ENCODE measurements at regions not wholly inside any gene's neighbourhood (a gene's known extent, or its start where the extent isn't known, plus 50 kb on each side); places are given as distances from the start of the nearest gene placed in this dataset.
A peak's percentile ranks its signal among the peaks of the same experiment; 100 is the strongest.
"Not testable (repeated sequence)": the region's sequence is repeated elsewhere in the genome, so short reads cannot be mapped to it uniquely, and the experiment has no call there.

DNA sequence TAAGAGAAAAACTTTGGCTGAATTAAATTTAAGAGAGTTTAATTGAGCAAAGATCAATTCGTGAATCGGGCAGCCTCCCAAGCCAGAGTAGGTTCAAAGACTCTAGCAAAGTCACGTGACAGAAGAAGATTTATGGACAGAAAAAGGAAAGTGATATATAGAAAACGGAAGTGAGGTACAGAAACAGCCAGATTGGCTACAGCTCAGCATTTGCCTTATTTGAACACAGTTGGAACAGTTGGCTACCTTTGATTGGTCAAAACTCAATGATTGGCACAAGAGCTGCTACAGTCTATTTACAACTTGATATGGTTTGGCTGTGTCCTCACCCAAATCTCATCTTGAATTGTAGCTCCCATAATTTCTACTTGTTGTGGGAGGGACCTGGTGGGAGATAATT, 102.6 kb downstream of the PLG start:
- in situ Hi-C loops (cut with HindIII; ENCODE audit: low pct_unique_long_range_greater_than_20kb, low sequenced_read_pairs) = no loop called here
- DNase-seq (ENCODE audit: low read depth, low spot score) = no peak

DNA sequence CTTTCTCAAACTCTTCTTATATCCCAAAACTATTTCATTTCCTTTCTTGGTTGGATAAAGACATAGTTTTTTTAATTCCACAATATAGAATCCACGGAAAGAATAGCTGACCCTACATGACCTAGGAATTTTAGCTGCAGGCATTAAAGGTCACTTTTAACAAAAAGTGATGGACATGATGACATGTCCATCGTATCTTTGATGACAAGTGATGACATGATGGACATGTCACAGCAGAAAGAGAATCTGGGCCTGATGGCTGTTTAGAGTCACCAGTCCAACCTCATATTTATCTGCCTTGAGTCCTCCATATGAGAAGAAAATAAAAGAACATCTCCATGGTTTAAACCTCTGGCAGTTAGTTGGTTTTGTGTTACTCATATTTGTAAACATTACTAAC, 106.2 kb downstream of the PLG start:
- no peak for DNase-seq (ENCODE audit: low read depth, low spot score)
- in situ Hi-C loops (cut with HindIII; ENCODE audit: low pct_unique_long_range_greater_than_20kb, low sequenced_read_pairs) = no loop called here

DNA sequence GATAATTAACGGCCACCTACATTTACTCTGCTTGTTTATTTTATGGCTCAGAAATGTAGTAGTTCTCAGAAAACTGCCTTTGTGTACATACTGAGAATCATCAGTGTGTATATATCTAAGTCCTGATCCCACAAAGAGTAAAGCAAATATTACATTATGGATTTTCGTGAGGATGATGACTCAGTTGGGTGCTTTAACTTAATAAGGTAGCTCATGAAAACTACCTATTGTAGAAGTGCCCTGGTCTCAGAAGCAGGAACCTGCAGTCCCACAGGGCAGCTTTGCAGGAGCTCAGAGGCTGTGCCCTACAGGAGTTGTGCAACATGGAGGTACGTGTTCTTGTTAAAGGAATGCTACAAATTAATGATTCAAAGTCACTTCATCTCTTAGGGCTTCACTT, 108.2 kb downstream of the PLG start:
- DNase-seq (ENCODE audit: low read depth, low spot score) = no peak
- in situ Hi-C loops (cut with HindIII; ENCODE audit: low pct_unique_long_range_greater_than_20kb, low sequenced_read_pairs) = no loop called here

DNA sequence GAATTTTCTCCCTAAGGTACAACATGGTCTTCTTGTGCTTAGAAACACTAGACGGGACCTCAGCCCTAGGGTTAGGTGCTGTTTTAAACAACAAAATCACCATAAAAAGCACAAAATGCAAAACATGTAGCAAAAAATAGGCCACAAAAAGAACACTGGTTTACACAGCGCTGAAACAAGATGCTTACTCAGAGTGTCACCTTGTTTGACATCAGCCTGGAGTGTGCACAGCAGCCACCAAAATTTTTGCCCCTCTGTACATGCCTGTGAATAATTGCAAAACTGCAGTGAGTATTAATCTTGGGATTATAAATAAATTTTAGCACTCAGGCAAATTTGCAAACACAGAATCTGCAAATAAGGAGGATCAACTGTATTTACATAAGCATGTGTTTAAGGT, 110.1 kb downstream of the PLG start:
- in situ Hi-C loops (cut with HindIII; ENCODE audit: low pct_unique_long_range_greater_than_20kb, low sequenced_read_pairs) = no loop called here
- no peak for DNase-seq (ENCODE audit: low read depth, low spot score)

GRCh38 chr6:160818934-160819333, 116.9 kb downstream of the PLG start:
- in situ Hi-C loops (cut with HindIII; ENCODE audit: low pct_unique_long_range_greater_than_20kb, low sequenced_read_pairs) = no loop called here
- no peak for DNase-seq (ENCODE audit: low read depth, low spot score)

GRCh38 chr6:160820661-160821060, 118.6 kb downstream of the PLG start:
- in situ Hi-C loops (cut with HindIII; ENCODE audit: low pct_unique_long_range_greater_than_20kb, low sequenced_read_pairs); DNase-seq (ENCODE audit: low read depth, low spot score): not testable (repeated sequence)

DNA sequence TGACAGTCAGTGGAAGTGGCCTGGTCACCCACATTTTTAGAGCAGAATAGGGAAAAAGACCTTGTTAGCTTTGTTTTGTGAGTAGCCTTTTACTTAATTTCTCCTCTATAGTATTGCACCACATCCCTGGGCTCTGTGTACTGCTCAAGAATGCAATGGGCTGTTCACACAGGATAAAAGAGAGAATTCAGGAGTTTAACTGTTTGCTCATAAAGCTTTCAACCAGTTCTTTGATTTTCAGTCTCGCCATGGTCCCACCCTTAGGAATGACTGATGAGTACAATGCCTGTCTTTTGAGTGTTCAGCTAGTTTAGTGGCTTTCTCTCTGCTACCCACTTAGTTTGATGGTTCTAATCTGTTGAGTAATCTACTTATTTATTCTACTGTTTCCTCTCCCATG, 129.7 kb downstream of the PLG start:
- DNase-seq (ENCODE audit: low read depth, low spot score) = no peak
- in situ Hi-C loops (cut with HindIII; ENCODE audit: low pct_unique_long_range_greater_than_20kb, low sequenced_read_pairs) = no loop called here

DNA sequence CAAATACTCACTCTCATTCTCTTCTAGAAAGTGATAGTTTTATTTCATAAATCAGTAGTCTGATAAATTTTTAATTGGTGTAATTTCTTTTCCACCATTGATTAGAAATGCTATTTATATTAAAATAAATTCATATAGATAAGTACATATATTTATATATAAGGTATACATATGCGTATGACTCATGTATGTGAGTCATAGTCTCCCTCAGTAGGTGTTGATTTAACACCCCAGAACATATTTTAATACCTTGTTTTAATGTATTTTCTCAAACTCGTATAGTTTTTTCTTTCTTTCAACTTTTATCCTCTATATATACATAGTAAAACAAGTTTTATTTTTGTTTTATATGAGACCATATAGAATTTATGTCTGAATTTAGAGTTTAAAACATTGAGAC, 130.4 kb downstream of the PLG start:
- DNase-seq (ENCODE audit: low read depth, low spot score) = no peak
- in situ Hi-C loops (cut with HindIII; ENCODE audit: low pct_unique_long_range_greater_than_20kb, low sequenced_read_pairs) = no loop called here

DNA sequence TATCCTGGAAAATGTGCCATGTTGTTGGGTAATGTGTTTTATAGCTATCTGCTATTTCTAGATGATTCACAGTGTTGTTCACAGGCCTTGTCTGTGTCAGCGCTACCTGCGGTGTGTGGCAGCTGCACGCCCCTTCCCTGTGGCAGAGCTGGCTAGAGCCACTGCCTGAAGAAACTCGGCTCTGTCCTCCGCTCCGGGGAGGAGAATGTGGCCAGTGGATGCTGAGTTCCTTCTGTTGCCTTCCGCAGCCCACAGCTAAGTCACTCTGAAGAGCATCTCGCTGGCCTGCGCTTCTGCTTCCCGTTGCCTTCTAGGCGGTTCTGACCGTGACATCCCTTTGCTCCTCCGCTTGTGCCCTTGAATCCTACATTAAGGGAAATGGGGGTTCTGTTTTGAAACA, 135.1 kb downstream of the PLG start:
- no peak for DNase-seq (ENCODE audit: low read depth, low spot score)
- in situ Hi-C loops (cut with HindIII; ENCODE audit: low pct_unique_long_range_greater_than_20kb, low sequenced_read_pairs) = no loop called here

DNA sequence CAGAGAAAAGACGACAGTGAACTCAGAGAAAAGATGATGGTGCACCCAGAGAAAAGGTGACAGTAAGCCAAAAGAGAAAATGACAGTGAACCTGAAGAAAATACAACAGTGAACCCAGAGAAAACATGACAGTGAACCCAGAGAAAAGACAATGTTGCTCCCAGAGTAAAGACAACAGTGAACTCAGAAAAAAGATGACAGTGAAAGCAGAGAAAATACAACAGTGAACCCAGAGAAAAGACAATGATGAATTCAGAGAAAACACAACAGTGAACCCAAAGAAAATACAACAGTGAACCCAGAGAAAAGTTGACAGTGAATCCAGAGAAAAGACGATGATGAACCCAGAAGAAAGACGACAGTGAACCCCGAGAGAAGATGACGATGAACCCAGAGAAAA, 140.5 kb upstream of the MAP3K4 start:
- in situ Hi-C loops (cut with HindIII; ENCODE audit: low pct_unique_long_range_greater_than_20kb, low sequenced_read_pairs) = no loop called here
- DNase-seq (ENCODE audit: low read depth, low spot score) = no peak

GRCh38 chr6:160853946-160854345, 137.6 kb upstream of the MAP3K4 start:
- no peak for DNase-seq (ENCODE audit: low read depth, low spot score)
- in situ Hi-C loops (cut with HindIII; ENCODE audit: low pct_unique_long_range_greater_than_20kb, low sequenced_read_pairs) = no loop called here

- no peak for DNase-seq (ENCODE audit: low read depth, low spot score)
- in situ Hi-C loops (cut with HindIII; ENCODE audit: low pct_unique_long_range_greater_than_20kb, low sequenced_read_pairs) = no loop called here
Observed at GRCh38 chr6:160858886-160859285, 132.7 kb upstream of the MAP3K4 start.

- in situ Hi-C loops (cut with HindIII; ENCODE audit: low pct_unique_long_range_greater_than_20kb, low sequenced_read_pairs) = no loop called here
- DNase-seq (ENCODE audit: low read depth, low spot score) = peak; percentile 8
Observed at GRCh38 chr6:160859822-160860221, 131.7 kb upstream of the MAP3K4 start.

DNA sequence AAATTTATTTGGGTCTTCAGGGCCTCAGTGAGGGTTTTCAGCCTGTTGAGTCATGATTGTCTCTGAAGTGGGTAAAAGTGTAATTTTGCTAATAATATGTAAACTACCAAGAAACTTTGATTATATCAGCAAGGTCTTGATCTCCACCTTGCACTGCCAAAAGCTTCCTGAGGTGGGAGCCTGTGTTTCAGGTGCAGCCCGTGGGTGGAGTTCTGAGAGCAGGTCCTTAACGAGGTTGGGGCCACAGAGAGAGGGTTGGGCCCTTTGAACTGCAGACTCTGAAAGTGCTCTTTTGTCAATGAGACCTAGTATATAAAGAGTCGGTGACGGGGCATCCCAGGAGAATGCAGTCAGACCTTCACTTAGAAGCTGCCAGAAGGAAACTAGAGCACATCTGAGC, 129.7 kb upstream of the MAP3K4 start:
- DNase-seq (ENCODE audit: low read depth, low spot score) = no peak
- in situ Hi-C loops (cut with HindIII; ENCODE audit: low pct_unique_long_range_greater_than_20kb, low sequenced_read_pairs) = no loop called here

- in situ Hi-C loops (cut with HindIII; ENCODE audit: low pct_unique_long_range_greater_than_20kb, low sequenced_read_pairs) = no loop called here
- DNase-seq (ENCODE audit: low read depth, low spot score) = no peak
Observed at GRCh38 chr6:160863782-160864181, 127.8 kb upstream of the MAP3K4 start.

DNA sequence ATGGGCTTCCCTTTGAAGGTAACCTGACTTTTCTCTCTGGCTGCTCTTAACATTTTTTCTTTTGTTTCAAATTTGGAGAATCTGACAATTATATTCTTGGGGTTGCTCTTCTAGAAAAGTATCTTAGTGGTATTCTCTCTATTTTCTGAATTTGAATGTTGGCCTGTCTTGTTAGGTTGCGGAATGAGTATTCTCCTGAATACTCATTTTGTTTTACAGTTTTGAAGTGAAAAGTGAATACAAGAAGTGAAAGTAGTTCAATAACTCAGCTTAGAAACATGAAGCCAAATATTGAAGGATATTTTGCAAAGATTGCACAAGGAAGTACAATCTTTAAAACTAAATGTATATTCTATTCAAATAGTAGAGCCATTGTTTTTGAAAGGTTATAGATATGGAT, 120.2 kb upstream of the MAP3K4 start:
- in situ Hi-C loops (cut with HindIII; ENCODE audit: low pct_unique_long_range_greater_than_20kb, low sequenced_read_pairs) = no loop called here
- no peak for DNase-seq (ENCODE audit: low read depth, low spot score)

DNA sequence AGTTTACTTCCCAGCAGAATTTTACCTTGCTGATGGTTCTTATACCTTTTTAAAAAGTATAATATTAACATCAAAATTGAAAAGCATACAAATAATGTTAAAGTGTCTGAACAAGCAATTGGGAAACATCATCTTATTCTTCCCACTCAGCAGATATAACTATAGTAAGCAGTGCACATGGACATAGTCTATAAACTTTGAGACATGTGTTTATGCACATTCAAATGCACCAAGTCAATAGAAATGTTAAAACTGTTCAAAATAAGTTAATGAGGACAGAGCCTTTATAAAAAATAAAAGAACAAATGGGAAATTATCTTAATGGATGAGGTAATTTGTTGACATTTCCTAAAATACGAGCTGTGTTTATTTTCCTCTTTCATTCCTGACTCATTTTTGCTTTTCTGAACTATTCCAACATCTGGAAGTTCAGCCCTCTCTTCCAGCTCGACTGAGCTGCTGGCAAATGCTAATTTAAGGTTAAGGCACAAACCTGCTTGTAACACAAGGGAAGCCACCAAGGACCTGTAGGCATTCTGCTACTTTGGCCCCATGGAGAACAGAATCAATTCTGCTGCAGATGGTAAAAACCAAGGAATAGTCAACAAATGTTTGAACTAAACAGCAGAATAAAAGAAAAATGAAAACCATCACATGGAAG, 110.3 kb upstream of the MAP3K4 start:
- in situ Hi-C loops (cut with HindIII; ENCODE audit: low pct_unique_long_range_greater_than_20kb, low sequenced_read_pairs) = no loop called here
- no peak for DNase-seq (ENCODE audit: low read depth, low spot score)

GRCh38 chr6:160882006-160882405, 109.6 kb upstream of the MAP3K4 start:
- in situ Hi-C loops (cut with HindIII; ENCODE audit: low pct_unique_long_range_greater_than_20kb, low sequenced_read_pairs) = no loop called here
- DNase-seq (ENCODE audit: low read depth, low spot score) = no peak

DNA sequence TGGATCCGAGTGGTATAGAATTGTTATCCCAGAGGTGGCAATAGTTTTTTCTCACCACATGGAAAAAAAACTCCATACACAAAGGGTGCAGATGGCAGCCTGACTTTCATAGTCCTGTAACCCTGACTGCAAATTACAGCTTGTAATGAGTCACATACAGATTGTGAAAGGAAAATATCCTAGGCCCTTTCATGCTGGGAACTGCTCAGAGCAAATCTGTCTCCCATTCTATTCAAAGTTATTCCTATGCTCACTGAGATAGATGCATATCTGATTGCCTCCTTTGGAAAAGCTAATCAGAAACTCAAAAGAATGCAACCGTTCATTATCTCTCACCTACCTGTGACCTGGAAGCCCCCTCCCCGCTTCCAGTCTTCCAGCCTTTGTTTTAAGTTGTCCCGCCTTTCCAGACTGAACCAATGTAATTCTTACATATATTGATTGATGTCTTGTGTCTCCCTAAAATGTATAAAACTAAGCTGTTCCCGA, 108.7 kb upstream of the MAP3K4 start:
- no peak for DNase-seq (ENCODE audit: low read depth, low spot score)
- in situ Hi-C loops (cut with HindIII; ENCODE audit: low pct_unique_long_range_greater_than_20kb, low sequenced_read_pairs) = no loop called here

GRCh38 chr6:160883560-160883959, 108.0 kb upstream of the MAP3K4 start:
- no peak for DNase-seq (ENCODE audit: low read depth, low spot score)
- in situ Hi-C loops (cut with HindIII; ENCODE audit: low pct_unique_long_range_greater_than_20kb, low sequenced_read_pairs) = no loop called here

Measured in SK-MEL-5 (cell line).